IPS-20b (cell line): ENCODE measurements at regions not wholly inside any gene's neighbourhood (a gene's known extent, or its start where the extent isn't known, plus 50 kb on each side); places are given as distances from the start of the nearest gene placed in this dataset.

ENCODE experiments used
- H3K27ac ChIP-seq: one replicate; pipeline ENCODE4 v1.5.1; 2013; ENCODE audit warnings: low read length
- H3K27me3 ChIP-seq: 2 replicates; pipeline ENCODE4 v1.6.1; 2013; ENCODE audit warnings: mild to moderate bottlenecking, low read length, inconsistent platforms; ENCODE audit not compliant: insufficient read depth
- H3K36me3 ChIP-seq: 2 replicates; pipeline ENCODE4 v1.6.1; 2013; ENCODE audit warnings: low read depth, mild to moderate bottlenecking, inconsistent platforms, low read length, moderate library complexity; ENCODE audit not compliant: insufficient read depth
- H3K4me1 ChIP-seq: 2 replicates; pipeline ENCODE4 v1.6.1; 2013; ENCODE audit warnings: mild to moderate bottlenecking, control low read depth, inconsistent platforms, low read length, moderate library complexity; ENCODE audit not compliant: insufficient read depth
- H3K4me3 ChIP-seq: 2 replicates; pipeline ENCODE4 v1.5.1; 2013; ENCODE audit warnings: mild to moderate bottlenecking, low read length, inconsistent platforms
- H3K9ac ChIP-seq: 2 replicates; pipeline ENCODE4 v1.6.1; 2013; ENCODE audit warnings: low read depth, mild to moderate bottlenecking, inconsistent platforms, low read length, moderate library complexity
- H3K9me3 ChIP-seq: 2 replicates; pipeline ENCODE4 v1.6.1; 2013; ENCODE audit warnings: mild to moderate bottlenecking, low read depth, low read length, inconsistent platforms; ENCODE audit not compliant: insufficient read depth

GRCh38 chr16:86200722-86201121 is 301.8 kb downstream of the IRF8 start:
- Histone ChIP-seq H3K4me3 (no peak overlapping the region), H3K9ac (no peak overlapping the region), H3K36me3 (no peaks in the 10 kb centered on the region), H3K9me3 (no peaks in the 10 kb centered on the region), H3K27ac (no peak overlapping the region), H3K4me1 (peaks cover 17% of the 10 kb centered on the region), H3K27me3 (peaks cover 40% of the 10 kb centered on the region; the same call in 1 of the 2 replicates)

DNA sequence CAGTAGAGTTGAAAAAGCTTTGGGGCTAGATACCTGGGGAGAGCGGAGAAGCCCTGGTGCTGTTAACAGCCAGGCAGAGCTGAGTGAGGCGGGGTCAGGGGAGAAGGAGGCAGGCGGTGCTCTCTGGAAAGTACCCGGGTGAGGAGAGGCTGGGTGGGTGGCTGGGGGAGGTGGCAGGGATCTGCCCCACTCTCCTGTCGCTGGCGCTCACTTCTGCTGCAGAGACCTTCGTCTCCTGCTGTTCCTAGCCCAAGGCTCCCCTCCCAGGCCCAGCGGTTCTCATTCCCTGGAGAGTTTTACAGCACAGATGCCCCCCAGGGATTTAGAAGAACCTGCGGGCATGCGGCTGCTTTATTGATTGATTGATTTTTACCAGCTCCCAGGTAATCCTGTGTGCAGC is 302.8 kb downstream of the IRF8 start:
- H3K36me3 ChIP-seq: no peaks in the 10 kb centered on the region
- H3K9ac ChIP-seq: no peak overlapping the region
- H3K27ac ChIP-seq: no peak overlapping the region
- no peak overlapping the region for H3K4me3 ChIP-seq
- H3K27me3 ChIP-seq: peaks cover 38% of the 10 kb centered on the region; the same call in 1 of the 2 replicates
- H3K4me1 ChIP-seq: peaks cover 7% of the 10 kb centered on the region
- H3K9me3 ChIP-seq: no peaks in the 10 kb centered on the region

- no peaks in the 10 kb centered on the region for H3K9me3 ChIP-seq
- H3K27me3 ChIP-seq: peaks cover 33% of the 10 kb centered on the region; the same call in 1 of the 2 replicates
- no peak overlapping the region for H3K4me3 ChIP-seq
- no peak overlapping the region for H3K9ac ChIP-seq
- no peaks in the 10 kb centered on the region for H3K36me3 ChIP-seq
- no peak overlapping the region for H3K27ac ChIP-seq
- H3K4me1 ChIP-seq: peaks cover 2% of the 10 kb centered on the region
Measured at GRCh38 chr16:86202267-86202666, 303.3 kb downstream of the IRF8 start.

DNA sequence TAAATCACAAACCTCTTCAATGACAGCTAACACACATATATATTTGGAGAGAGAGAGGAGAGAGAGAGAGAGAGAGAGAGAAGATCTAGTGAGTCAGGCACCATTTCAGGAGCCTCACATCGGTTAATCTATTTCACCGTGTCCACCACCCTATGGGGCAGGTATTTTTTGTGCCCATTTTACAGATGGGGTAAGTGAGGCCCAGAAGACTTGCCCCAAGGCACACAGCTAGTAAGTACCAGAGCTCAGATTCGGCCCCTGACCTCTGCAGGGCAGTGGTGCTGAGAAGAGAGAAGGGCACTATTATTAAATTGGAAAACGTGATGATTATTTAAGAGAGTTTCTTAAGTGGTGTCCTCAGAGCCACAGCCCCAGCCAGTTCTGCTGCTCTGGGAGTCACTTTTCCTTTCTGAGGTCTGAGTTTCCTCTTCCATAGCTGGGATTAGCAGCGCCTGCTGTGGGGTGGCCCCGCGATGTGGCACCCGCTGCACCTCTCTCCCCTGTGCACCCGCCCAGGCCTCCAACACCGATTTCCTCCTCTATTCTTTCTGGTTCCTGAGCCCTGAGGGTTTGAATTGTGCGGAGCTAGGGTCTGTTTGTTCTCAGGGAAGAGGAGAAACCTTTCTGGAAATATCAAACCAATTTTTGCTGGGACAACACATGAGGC is 303.9 kb downstream of the IRF8 start:
- H3K27me3 ChIP-seq: peaks cover 27% of the 10 kb centered on the region; the same call in 1 of the 2 replicates
- no peaks in the 10 kb centered on the region for H3K9me3 ChIP-seq
- no peaks in the 10 kb centered on the region for H3K36me3 ChIP-seq
- H3K4me1 ChIP-seq: no peaks in the 10 kb centered on the region
- no peak overlapping the region for H3K27ac ChIP-seq
- no peak overlapping the region for H3K9ac ChIP-seq
- no peak overlapping the region for H3K4me3 ChIP-seq

DNA sequence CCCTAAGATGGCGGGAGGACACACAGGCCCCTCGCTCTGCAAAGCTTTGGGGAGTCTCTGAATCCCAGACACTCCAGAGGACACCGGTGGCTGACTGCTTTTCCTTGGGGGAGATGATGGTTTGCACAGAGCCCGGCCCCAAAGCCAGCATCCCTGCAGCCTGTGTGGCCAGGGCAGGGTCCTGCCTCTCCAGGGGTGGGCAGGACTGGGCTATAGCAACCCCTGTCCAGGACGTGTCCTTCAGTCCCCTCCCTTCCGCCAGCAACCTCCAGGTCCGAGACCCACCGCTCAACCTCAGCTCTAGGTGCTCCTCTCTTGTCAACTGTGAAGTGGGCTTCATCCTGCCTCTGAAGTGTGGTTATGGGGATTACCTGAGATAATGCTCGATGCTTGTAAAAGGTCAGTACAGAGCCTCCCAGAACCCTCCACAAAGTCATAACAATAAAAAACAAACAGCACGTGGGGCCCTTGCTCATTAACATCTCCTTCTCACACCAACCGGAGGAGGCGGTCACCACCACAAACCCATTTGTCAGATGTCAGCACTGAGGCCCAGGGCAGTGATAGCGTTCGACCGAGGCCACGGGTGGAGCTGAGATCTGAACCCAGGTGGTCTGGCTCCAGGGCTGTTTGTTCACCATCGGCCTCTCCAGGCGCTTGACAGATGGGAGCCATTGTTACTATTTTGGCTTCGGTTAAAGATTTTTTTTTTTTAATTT is 304.8 kb downstream of the IRF8 start:
- no peak overlapping the region for H3K4me3 ChIP-seq
- no peaks in the 10 kb centered on the region for H3K9me3 ChIP-seq
- no peaks in the 10 kb centered on the region for H3K36me3 ChIP-seq
- H3K27ac ChIP-seq: no peak overlapping the region
- peaks cover 19% of the 10 kb centered on the region; the same call in 1 of the 2 replicates for H3K27me3 ChIP-seq
- H3K9ac ChIP-seq: no peak overlapping the region
- no peaks in the 10 kb centered on the region for H3K4me1 ChIP-seq

GRCh38 chr16:86205521-86206245 is 304.6 kb upstream of the FOXF1 start:
- H3K27ac ChIP-seq: no peak overlapping the region

GRCh38 chr16:86207350-86207749 is 303.0 kb upstream of the FOXF1 start:
- Histone ChIP-seq H3K27me3 (no peaks in the 10 kb centered on the region), H3K27ac (no peak overlapping the region), H3K4me3 (no peak overlapping the region), H3K9me3 (no peaks in the 10 kb centered on the region; the same call in 1 of the 2 replicates), H3K9ac (no peak overlapping the region), H3K36me3 (no peaks in the 10 kb centered on the region), H3K4me1 (no peaks in the 10 kb centered on the region)

More at GRCh38 chr16:86205521-86206245, 304.6 kb upstream of the FOXF1 start:
- no peaks in the 10 kb centered on the region for H3K36me3 ChIP-seq
- H3K9me3 ChIP-seq: no peaks in the 10 kb centered on the region; the same call in 1 of the 2 replicates
- no peak overlapping the region for H3K9ac ChIP-seq
- H3K4me1 ChIP-seq: no peaks in the 10 kb centered on the region
- H3K27me3 ChIP-seq: peaks cover 6% of the 10 kb centered on the region; the same call in 1 of the 2 replicates
- no peak overlapping the region for H3K4me3 ChIP-seq

GRCh38 chr16:86209202-86209601 is 301.1 kb upstream of the FOXF1 start:
- Histone ChIP-seq H3K4me3 (no peak overlapping the region), H3K9ac (no peak overlapping the region), H3K27ac (no peak overlapping the region), H3K27me3 (no peaks in the 10 kb centered on the region), H3K4me1 (no peaks in the 10 kb centered on the region), H3K36me3 (no peaks in the 10 kb centered on the region), H3K9me3 (no peaks in the 10 kb centered on the region; the same call in 1 of the 2 replicates)

GRCh38 chr16:86210403-86211193 is 299.7 kb upstream of the FOXF1 start:
- Histone ChIP-seq H3K9ac (no peak overlapping the region), H3K9me3 (no peaks in the 10 kb centered on the region; the same call in 1 of the 2 replicates), H3K27ac (no peak overlapping the region), H3K4me3 (no peak overlapping the region), H3K27me3 (no peaks in the 10 kb centered on the region), H3K36me3 (no peaks in the 10 kb centered on the region), H3K4me1 (no peaks in the 10 kb centered on the region)

DNA sequence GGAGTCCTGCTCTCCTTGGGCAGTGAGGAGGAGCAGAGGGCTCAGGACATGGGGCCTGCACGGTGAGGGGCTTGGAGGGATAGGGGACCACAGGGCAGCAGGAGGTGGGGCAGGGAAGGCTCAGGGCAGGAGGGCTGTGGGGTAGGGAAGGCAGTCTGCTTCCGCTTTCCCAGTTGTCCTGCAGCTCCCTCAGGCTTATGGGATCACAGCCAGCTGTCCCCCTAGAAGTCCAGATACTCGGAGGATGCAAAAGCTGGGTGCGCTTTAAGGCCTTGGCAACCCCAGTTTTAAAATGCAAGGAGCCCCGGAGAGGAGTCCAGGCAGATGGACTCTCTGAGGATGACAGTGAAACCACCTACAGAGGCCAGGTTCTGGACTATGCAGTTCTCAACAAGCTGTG is 299.1 kb upstream of the FOXF1 start:
- no peak overlapping the region for H3K4me3 ChIP-seq

DNA sequence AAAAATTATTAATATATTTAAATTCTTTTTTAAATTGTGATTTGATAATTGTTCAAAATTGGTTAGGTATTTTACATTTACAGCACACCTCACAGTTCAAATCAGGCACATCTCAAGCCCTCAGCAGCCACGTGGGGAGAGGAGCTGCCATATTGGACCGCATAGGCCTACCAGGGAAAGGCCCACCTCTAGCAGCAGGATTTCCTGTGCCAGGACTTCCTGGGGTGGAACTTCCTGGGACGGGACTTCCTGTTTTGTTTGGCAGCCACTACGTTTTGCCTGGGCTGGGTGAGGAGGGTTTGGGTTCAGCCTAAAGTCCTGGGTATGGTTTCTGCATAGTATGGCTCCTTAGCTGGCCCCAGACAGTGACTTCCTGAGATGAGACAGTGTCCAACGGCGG is 298.5 kb upstream of the FOXF1 start:
- no peaks in the 10 kb centered on the region for H3K4me1 ChIP-seq
- no peak overlapping the region for H3K9ac ChIP-seq
- no peak overlapping the region for H3K4me3 ChIP-seq
- H3K27me3 ChIP-seq: no peaks in the 10 kb centered on the region
- no peaks in the 10 kb centered on the region for H3K36me3 ChIP-seq
- H3K27ac ChIP-seq: no peak overlapping the region
- H3K9me3 ChIP-seq: no peaks in the 10 kb centered on the region; the same call in 1 of the 2 replicates

More for the DNA sequence above, 299.1 kb upstream of the FOXF1 start:
- no peak overlapping the region for H3K9ac ChIP-seq
- H3K9me3 ChIP-seq: no peaks in the 10 kb centered on the region; the same call in 1 of the 2 replicates
- H3K4me1 ChIP-seq: no peaks in the 10 kb centered on the region
- no peak overlapping the region for H3K27ac ChIP-seq
- H3K36me3 ChIP-seq: no peaks in the 10 kb centered on the region
- no peaks in the 10 kb centered on the region for H3K27me3 ChIP-seq
